ENCODE measurements at regions not wholly inside any gene's neighbourhood (a gene's known extent, or its start where the extent isn't known, plus 50 kb on each side); places are given as distances from the start of the nearest gene placed in this dataset.

GRCh38 chr1:208929575-208929974, 653.9 kb upstream of the CAMK1G start:
- Mint-ChIP-seq H3K36me3 (ENCODE audit: insufficient read depth) (no peaks in the 10 kb centered on the region), H3K27me3 (peaks cover 3% of the 10 kb centered on the region), H3K4me3 (ENCODE audit: low read depth) (no peak overlapping the region), H3K27ac (no peak overlapping the region), H3K9me3 (ENCODE audit: low read depth) (no peaks in the 10 kb centered on the region), H3K4me1 (ENCODE audit: low read depth) (no peaks in the 10 kb centered on the region)
- no peak for DNase-seq (ENCODE audit: low spot score, unreplicated experiment)
- TF ChIP-seq, protein P1, sequence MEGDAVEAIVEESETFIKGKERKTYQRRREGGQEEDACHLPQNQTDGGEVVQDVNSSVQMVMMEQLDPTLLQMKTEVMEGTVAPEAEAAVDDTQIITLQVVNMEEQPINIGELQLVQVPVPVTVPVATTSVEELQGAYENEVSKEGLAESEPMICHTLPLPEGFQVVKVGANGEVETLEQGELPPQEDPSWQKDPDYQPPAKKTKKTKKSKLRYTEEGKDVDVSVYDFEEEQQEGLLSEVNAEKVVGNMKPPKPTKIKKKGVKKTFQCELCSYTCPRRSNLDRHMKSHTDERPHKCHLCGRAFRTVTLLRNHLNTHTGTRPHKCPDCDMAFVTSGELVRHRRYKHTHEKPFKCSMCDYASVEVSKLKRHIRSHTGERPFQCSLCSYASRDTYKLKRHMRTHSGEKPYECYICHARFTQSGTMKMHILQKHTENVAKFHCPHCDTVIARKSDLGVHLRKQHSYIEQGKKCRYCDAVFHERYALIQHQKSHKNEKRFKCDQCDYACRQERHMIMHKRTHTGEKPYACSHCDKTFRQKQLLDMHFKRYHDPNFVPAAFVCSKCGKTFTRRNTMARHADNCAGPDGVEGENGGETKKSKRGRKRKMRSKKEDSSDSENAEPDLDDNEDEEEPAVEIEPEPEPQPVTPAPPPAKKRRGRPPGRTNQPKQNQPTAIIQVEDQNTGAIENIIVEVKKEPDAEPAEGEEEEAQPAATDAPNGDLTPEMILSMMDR (IDR thresholded peaks at IDR 0.05; ENCODE audit: unreplicated experiment): no peak

- TF ChIP-seq, protein P1 (IDR thresholded peaks at IDR 0.05; ENCODE audit: unreplicated experiment): no peak
- Mint-ChIP-seq H3K27me3 (peaks cover 3% of the 10 kb centered on the region), H3K4me3 (ENCODE audit: low read depth) (no peak overlapping the region), H3K36me3 (ENCODE audit: insufficient read depth) (no peaks in the 10 kb centered on the region), H3K27ac (no peak overlapping the region), H3K9me3 (ENCODE audit: low read depth) (no peaks in the 10 kb centered on the region), H3K4me1 (ENCODE audit: low read depth) (peaks cover 3% of the 10 kb centered on the region)
- DNase-seq (ENCODE audit: low spot score, unreplicated experiment): no peak
Measured at GRCh38 chr1:208931936-208932335, 651.6 kb upstream of the CAMK1G start.

DNA sequence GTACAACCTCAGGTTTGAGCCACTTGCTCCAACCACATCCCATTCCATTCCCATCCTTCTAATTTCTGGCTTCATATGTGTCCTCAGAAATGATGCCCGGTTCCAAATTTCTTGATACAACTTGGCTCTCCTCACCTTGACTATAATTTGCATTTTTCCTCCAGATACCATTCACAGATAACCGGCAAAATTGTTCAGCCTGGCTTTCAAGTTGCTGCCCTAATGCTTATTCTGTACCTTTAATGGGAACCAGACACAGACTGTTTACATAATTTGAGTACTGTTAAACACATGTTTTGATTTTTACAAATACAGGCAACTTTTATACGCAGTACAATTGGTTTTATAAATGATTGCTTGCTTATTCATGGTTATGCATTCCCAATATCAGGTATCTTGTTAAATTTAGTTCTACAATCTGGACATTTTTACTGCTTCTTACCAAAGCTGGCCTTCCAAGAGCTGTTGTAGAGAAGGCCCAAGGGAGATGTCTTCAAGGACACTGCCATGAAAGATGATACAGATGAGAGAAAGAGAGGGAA, 649.5 kb upstream of the CAMK1G start:
- Mint-ChIP-seq H3K9me3 (ENCODE audit: low read depth) (no peaks in the 10 kb centered on the region), H3K27me3 (peaks cover 3% of the 10 kb centered on the region), H3K27ac (no peak overlapping the region), H3K4me3 (ENCODE audit: low read depth) (no peak overlapping the region), H3K36me3 (ENCODE audit: insufficient read depth) (no peaks in the 10 kb centered on the region), H3K4me1 (ENCODE audit: low read depth) (peaks cover 3% of the 10 kb centered on the region)
- TF ChIP-seq, protein P1 (IDR thresholded peaks at IDR 0.05; ENCODE audit: unreplicated experiment): no peak
- DNase-seq (ENCODE audit: low spot score, unreplicated experiment): no peak

DNA sequence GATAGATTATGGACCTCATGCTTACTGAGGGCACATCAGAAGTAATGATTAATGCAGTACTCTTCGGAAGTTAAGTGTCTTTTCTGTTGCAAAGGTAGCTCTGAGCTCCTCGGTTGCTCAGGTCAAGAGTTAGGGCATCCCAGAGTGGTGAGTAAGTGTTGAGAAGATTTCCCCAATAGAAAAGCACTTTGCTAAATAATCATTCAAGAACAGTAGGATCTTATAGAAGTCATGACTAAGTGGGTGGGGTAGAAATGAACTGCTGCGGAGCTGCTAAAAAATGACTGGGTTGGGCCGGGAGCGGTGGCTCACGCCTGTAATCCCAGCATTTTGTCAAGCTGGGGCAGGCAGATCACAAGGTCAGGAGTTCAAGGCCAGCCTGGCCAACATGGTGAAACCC, 648.6 kb upstream of the CAMK1G start:
- Mint-ChIP-seq H3K9me3 (ENCODE audit: low read depth) (no peaks in the 10 kb centered on the region), H3K4me1 (ENCODE audit: low read depth) (peaks cover 3% of the 10 kb centered on the region), H3K4me3 (ENCODE audit: low read depth) (no peak overlapping the region), H3K27me3 (peaks cover 3% of the 10 kb centered on the region), H3K36me3 (ENCODE audit: insufficient read depth) (no peaks in the 10 kb centered on the region), H3K27ac (no peak overlapping the region)
- DNase-seq (ENCODE audit: low spot score, unreplicated experiment): no peak
- TF ChIP-seq, protein P1 (IDR thresholded peaks at IDR 0.05; ENCODE audit: unreplicated experiment): no peak

- H3K27ac Mint-ChIP-seq: no peak overlapping the region
- H3K4me1 Mint-ChIP-seq (ENCODE audit: low read depth): peaks cover 3% of the 10 kb centered on the region
- H3K27me3 Mint-ChIP-seq: peaks cover 3% of the 10 kb centered on the region
- TF ChIP-seq, protein P1 (IDR thresholded peaks at IDR 0.05; ENCODE audit: unreplicated experiment): no peak
- no peak for DNase-seq (ENCODE audit: low spot score, unreplicated experiment)
- no peaks in the 10 kb centered on the region for H3K36me3 Mint-ChIP-seq (ENCODE audit: insufficient read depth)
- no peak overlapping the region for H3K4me3 Mint-ChIP-seq (ENCODE audit: low read depth)
- no peaks in the 10 kb centered on the region for H3K9me3 Mint-ChIP-seq (ENCODE audit: low read depth)
Measured at GRCh38 chr1:208935517-208936187, 647.9 kb upstream of the CAMK1G start.
